K562 (cell line): ENCODE measurements at regions not wholly inside any gene's neighbourhood (a gene's known extent, or its start where the extent isn't known, plus 50 kb on each side); places are given as distances from the start of the nearest gene placed in this dataset.

Experiments used
- ATAC-seq: fragments of 200-7000 bp; cut with Tn5 transposase; 3 replicates; pipeline ENCODE4 v1.9.1; 2020; ENCODE audit warnings: moderate library complexity
- BruUV-seq: library from RNA; stranded (reverse); fragments of 400-500 nt; replicated peaks from 2 replicates; lab custom pipeline; 2021; lab: Mats Ljungman, UMichigan
- CTCF ChIA-PET: fragments of 300-600 bp; formaldehyde crosslinking; extraction: SDS; loops from one replicate; lab custom pipeline; 2021; ENCODE audit warnings: low intra/inter-chr PET ratio; lab: Yijun Ruan, JAX
- POLR2A ChIA-PET: fragments of 300-600, 350-650 bp; sonication (Branson Sonifier 250); formaldehyde crosslinking; extraction: SDS; loops from one replicate; lab custom pipeline; 2021; ENCODE audit warnings: antibody characterized with exemption, inconsistent platforms; lab: Yijun Ruan, JAX
- DNase-seq, 4 experiments: peaks; one replicate each; pipeline versions ENCODE4 v3.0.0 to v3.0.0-alpha.2; 2011 to 2018; ENCODE audit warnings: low spot score in 3 of 4, mixed read lengths in 3 of 4; ENCODE audit errors: extremely low read depth in 1 of 4
- FAIRE-seq: peaks from 2 replicates; lab custom pipeline; 2011; peaks lifted over from hg19 to GRCh38; lab: Jason Lieb, UNC
- H2AFZ ChIP-seq: 2 replicates; pipeline ENCODE4 v1.6.0; 2011; ENCODE audit warnings: low read depth, low read length, control low read depth, inconsistent platforms
- H3K27ac ChIP-seq: fragments of 200-600 bp; 3 replicates; pipeline ENCODE4 v1.8.0; 2011; ENCODE audit warnings: low read depth, mild to moderate bottlenecking, control low read depth, inconsistent platforms, low read length, moderate library complexity, mixed read lengths; ENCODE audit errors: extremely low read depth
- H3K27me3 ChIP-seq, 2 experiments: fragments of 300-600 bp in 1 of 2; 2 replicates in 1 of 2; 3 replicates in 1 of 2; pipeline versions ENCODE4 v1.6.0 to v1.8.0; 2011; ENCODE audit warnings: inconsistent platforms in 2 of 2, low read length in 2 of 2, mild to moderate bottlenecking in 1 of 2, mixed read lengths in 1 of 2, moderate library complexity in 1 of 2; ENCODE audit not compliant: control insufficient read depth in 2 of 2, insufficient read depth in 2 of 2
- H3K36me3 ChIP-seq: fragments of 300-600 bp; 3 replicates; pipeline ENCODE4 v1.8.0; 2011; ENCODE audit warnings: mild to moderate bottlenecking, low read length, inconsistent platforms; ENCODE audit not compliant: control insufficient read depth, insufficient read depth
- H3K4me1 ChIP-seq, 2 experiments: fragments of 200-600 bp in 1 of 2; replicated peaks in 1 of 2; 2 replicates in 1 of 2; 3 replicates in 1 of 2; pipeline versions ENCODE4 v1.5.1 to v1.8.0; 2011; ENCODE audit warnings: inconsistent platforms in 2 of 2, low read length in 2 of 2, mild to moderate bottlenecking in 1 of 2, mixed read lengths in 1 of 2, moderate library complexity in 1 of 2; ENCODE audit not compliant: control insufficient read depth in 2 of 2, insufficient read depth in 2 of 2
- H3K4me2 ChIP-seq: 2 replicates; pipeline ENCODE4 v1.6.1; 2011; ENCODE audit warnings: low read length, control low read depth, inconsistent platforms, mixed read lengths; ENCODE audit not compliant: insufficient read depth
- H3K4me3 ChIP-seq: fragments of 200-600 bp; sonication (generic), shearing (Covaris generic); 2 replicates; pipeline ENCODE4 v1.5.1; 2016; ENCODE audit warnings: control low read depth, inconsistent platforms
- H3K79me2 ChIP-seq: fragments of 200-600 bp; 3 replicates; pipeline ENCODE4 v1.8.0; 2011; ENCODE audit warnings: low read length, inconsistent platforms; ENCODE audit not compliant: control insufficient read depth, insufficient read depth
- H3K9ac ChIP-seq, 2 experiments: 2 replicates each; pipeline versions ENCODE4 v1.6.0 to v1.6.1; 2011; ENCODE audit warnings: low read depth in 2 of 2, low read length in 2 of 2, control low read depth in 1 of 2, inconsistent platforms in 1 of 2, mild to moderate bottlenecking in 1 of 2, mixed read lengths in 1 of 2; ENCODE audit not compliant: insufficient read depth in 1 of 2
- H3K9me1 ChIP-seq: one replicate; pipeline ENCODE4 v1.6.0; 2011; ENCODE audit warnings: inconsistent platforms, mild to moderate bottlenecking, low read length, moderate library complexity; ENCODE audit not compliant: control insufficient read depth, insufficient read depth
- H3K9me3 ChIP-seq: replicated peaks from 2 replicates; pipeline ENCODE4 v1.5.1; 2011; ENCODE audit warnings: low read depth, low read length, inconsistent platforms; ENCODE audit not compliant: control insufficient read depth, insufficient read depth
- H4K20me1 ChIP-seq: replicated peaks from 2 replicates; pipeline ENCODE4 v1.6.1; 2011; ENCODE audit warnings: low read length, inconsistent platforms, mixed read lengths; ENCODE audit not compliant: control insufficient read depth, insufficient read depth
- BCL6 ChIP-seq: fragments of 250-450 bp; sonication (Bioruptor Pico); IDR thresholded peaks from 2 replicates; pipeline ENCODE4 v1.4.0; 2020
- BRD9 ChIP-seq: fragments of 450-650 bp; IDR thresholded peaks from 2 replicates; pipeline ENCODE4 v1.6.1; 2018; ENCODE audit warnings: low read depth; ENCODE audit not compliant: partially characterized antibody
- ERF ChIP-seq: fragments of 450-650 bp; formaldehyde crosslinking; IDR thresholded peaks from 2 replicates; pipeline ENCODE4 v1.4.0; 2020; ENCODE audit warnings: mild to moderate bottlenecking, mixed read lengths
- FOXJ2 ChIP-seq: fragments of 200-800 bp; sonication (Bioruptor generic); IDR thresholded peaks from 2 replicates; pipeline ENCODE4 v1.6.1; 2016; ENCODE audit warnings: missing genetic modification characterization, missing compliant biosample characterization
- RBM25 ChIP-seq: fragments of 200-400 bp; formaldehyde crosslinking; IDR thresholded peaks from 2 replicates; pipeline ENCODE4 v1.6.1; 2018; ENCODE audit warnings: low read length, low read depth, moderate library complexity; ENCODE audit not compliant: severe bottlenecking
- SP1 ChIP-seq: sonication (generic); formaldehyde crosslinking; IDR thresholded peaks from 2 replicates; pipeline ENCODE4 v1.8.1; 2022; ENCODE audit warnings: mild to moderate bottlenecking, missing genetic modification reagents
- ZBTB7A ChIP-seq: IDR thresholded peaks from 2 replicates; pipeline ENCODE4 v1.6.1; 2011; ENCODE audit warnings: low read depth, mild to moderate bottlenecking, low read length, moderate library complexity, borderline replicate concordance; ENCODE audit not compliant: control insufficient read depth
- ZNF175 ChIP-seq: fragments of 200-800 bp; sonication (Bioruptor generic); IDR thresholded peaks from 2 replicates; pipeline ENCODE4 v1.6.1; 2016; ENCODE audit warnings: low read depth, mild to moderate bottlenecking, missing genetic modification characterization, missing compliant biosample characterization
- ZNF324 ChIP-seq: fragments of 250-450 bp; sonication (Bioruptor Pico); IDR thresholded peaks from 2 replicates; pipeline ENCODE4 v1.4.0; 2020; ENCODE audit warnings: mild to moderate bottlenecking
- ZNF76 ChIP-seq: fragments of 250-450 bp; sonication (Bioruptor Pico); IDR thresholded peaks from 2 replicates; pipeline ENCODE4 v1.4.0; 2020; ENCODE audit warnings: mild to moderate bottlenecking, moderate library complexity, borderline replicate concordance
- WGBS: fragments of 100-300 bp; shearing (Covaris generic); methylation state at CpG from one replicate; pipeline ENCODE4 v1.1.6; 2016; ENCODE audit warnings: low coverage, mixed read lengths; ENCODE audit not compliant: insufficient coverage; ENCODE audit errors: missing lambda C conversion rate; 5-methylcytosine and 5-hydroxymethylcytosine counted together
- in situ Hi-C: fragments of 300-500 bp; cut with MboI; formaldehyde crosslinking; loops from 4 replicates; pipeline ENCODE4 v1.15.0; 2018; ENCODE audit warnings: inconsistent platforms, mixed read lengths
- intact Hi-C: fragments of 100-400 bp; cut with micrococcal nuclease; formaldehyde crosslinking; loops from 2 replicates; pipeline ENCODE4 v1.14.2; 2022
- TF ChIP-seq, protein P1 (sequence below): sonication (generic); formaldehyde crosslinking; IDR thresholded peaks from 2 replicates; pipeline ENCODE4 v1.8.0; 2022; ENCODE audit warnings: missing genetic modification reagents, mild to moderate bottlenecking, borderline replicate concordance

DNA sequence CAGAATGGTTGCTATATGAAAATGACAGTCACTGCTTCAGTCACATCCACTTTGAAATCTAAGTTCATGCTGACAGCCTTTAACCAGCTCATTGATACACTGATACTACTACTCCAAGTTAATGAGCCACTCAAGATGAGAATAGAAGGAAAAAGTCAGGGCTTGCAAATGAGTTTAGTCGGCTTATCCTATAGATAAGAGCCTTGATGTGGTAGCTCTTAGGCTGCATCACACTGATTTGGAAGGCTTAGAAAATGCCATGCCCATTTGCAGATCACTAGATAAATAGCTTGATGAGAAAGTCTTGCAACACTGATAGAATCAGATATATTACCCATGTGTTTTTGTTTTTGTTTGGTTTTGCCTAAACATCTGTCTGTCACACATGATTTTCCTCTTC lies 251.4 kb upstream of the ATXN7L3B start:
- no TSS peak for BruUV-seq
- Histone ChIP-seq H3K9me3 (no peaks in the 10 kb centered on the region), H3K9ac (no peak overlapping the region), H3K27me3 (no peaks in the 10 kb centered on the region), H4K20me1 (no peaks in the 10 kb centered on the region), H3K4me3 (no peak overlapping the region), H3K4me2 (no peak overlapping the region), H3K36me3 (peaks cover 55% of the 10 kb centered on the region), H3K27ac (no peak overlapping the region), H2AFZ (no peak overlapping the region), H3K9me1 (no peaks in the 10 kb centered on the region), H3K4me1 (peaks cover 4 to 11% of the 10 kb centered on the region in 2 experiments; a peak in 2 of 5 replicates), H3K79me2 (peaks cover 42% of the 10 kb centered on the region)
- in situ Hi-C loops, result no loop called here
- intact Hi-C loops, result no loop called here
- ChIA-PET CTCF (no interaction called here), POLR2A (interaction anchor here (1.0 to 1.6 kb wide), 2 partner anchors 16 to 310 kb away, joined by 4 to 5 read pairs; no protein-coding TSS in a partner anchor)
- DNase-seq, result no peak
- ATAC-seq, result no peak; the same call in 2 of the 3 replicates
- 19% methylated on average over 1 of the region's 1 CpG for WGBS
- no peak for FAIRE-seq
- no peak for TF ChIP-seq ZNF324 (CRISPR knock-in tag)
- TF ChIP-seq ERF (CRISPR knock-in tag), result no peak
- no peak for TF ChIP-seq FOXJ2 (tag)
- no peak for TF ChIP-seq RBM25
- no peak for TF ChIP-seq SP1 (CRISPR knock-in tag)
- TF ChIP-seq ZNF175 (CRISPR knock-in tag), result no peak
- TF ChIP-seq ZNF76 (CRISPR knock-in tag), result no peak
- no peak for TF ChIP-seq ZBTB7A
- TF ChIP-seq BRD9, result no peak
- TF ChIP-seq BCL6 (CRISPR knock-in tag), result no peak
- TF ChIP-seq, protein P1, sequence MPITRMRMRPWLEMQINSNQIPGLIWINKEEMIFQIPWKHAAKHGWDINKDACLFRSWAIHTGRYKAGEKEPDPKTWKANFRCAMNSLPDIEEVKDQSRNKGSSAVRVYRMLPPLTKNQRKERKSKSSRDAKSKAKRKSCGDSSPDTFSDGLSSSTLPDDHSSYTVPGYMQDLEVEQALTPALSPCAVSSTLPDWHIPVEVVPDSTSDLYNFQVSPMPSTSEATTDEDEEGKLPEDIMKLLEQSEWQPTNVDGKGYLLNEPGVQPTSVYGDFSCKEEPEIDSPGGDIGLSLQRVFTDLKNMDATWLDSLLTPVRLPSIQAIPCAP (CRISPR knock-in tag), result no peak
- TF ChIP-seq, all 486 proteins: peak for 0
